PC-9 (cell line): ENCODE measurements at regions not wholly inside any gene's neighbourhood (a gene's known extent, or its start where the extent isn't known, plus 50 kb on each side); places are given as distances from the start of the nearest gene placed in this dataset.

Source experiments
- CTCF ChIP-seq: fragments of 200-600 bp; sonication (generic); conservative IDR thresholded peaks from 2 replicates; pipeline ENCODE4 v1.6.1; 2017; ENCODE audit warnings: mixed run types, antibody characterized with exemption, mild to moderate bottlenecking, moderate library complexity
- EZH2 ChIP-seq: fragments of 200-600 bp; sonication (generic); IDR thresholded peaks from 2 replicates; pipeline ENCODE4 v1.8.0; 2017; ENCODE audit warnings: antibody characterized with exemption, low read depth

- TF ChIP-seq CTCF: no peak
- TF ChIP-seq EZH2: no peak
Measured at GRCh38 chr15:31261266-31262142, 65.1 kb upstream of the KLF13 start.
